ENCODE measurements at regions not wholly inside any gene's neighbourhood (a gene's known extent, or its start where the extent isn't known, plus 50 kb on each side); places are given as distances from the start of the nearest gene placed in this dataset.

GRCh38 chr6:44606504-44606903 lies 219.0 kb downstream of the CDC5L start:
- no peak for DNase-seq

- DNase-seq: no peak
These were observed 219.5 kb downstream of the CDC5L start for GRCh38 chr6:44606976-44607375.

GRCh38 chr6:44608175-44608574 lies 220.7 kb downstream of the CDC5L start:
- DNase-seq: no peak

- DNase-seq: no peak
These were observed 221.6 kb downstream of the CDC5L start for GRCh38 chr6:44609051-44609612.

- no peak for DNase-seq
These were observed 226.9 kb downstream of the CDC5L start for GRCh38 chr6:44614396-44614795.

GRCh38 chr6:44615621-44616020 lies 228.1 kb downstream of the CDC5L start:
- no peak for DNase-seq

- no peak for DNase-seq
These were observed 229.9 kb downstream of the CDC5L start for GRCh38 chr6:44617416-44617815.

GRCh38 chr6:44618371-44618770 lies 230.9 kb downstream of the CDC5L start:
- no peak for DNase-seq

GRCh38 chr6:44620922-44621321 lies 233.4 kb downstream of the CDC5L start:
- DNase-seq: no peak

- no peak for DNase-seq
These were observed 234.3 kb downstream of the CDC5L start for GRCh38 chr6:44621846-44622245.

GRCh38 chr6:44622555-44622954 lies 235.0 kb downstream of the CDC5L start:
- no peak for DNase-seq

GRCh38 chr6:44622956-44623355 lies 235.4 kb downstream of the CDC5L start:
- no peak for DNase-seq

- DNase-seq: no peak
These were observed 236.7 kb downstream of the CDC5L start for GRCh38 chr6:44624226-44624625.

GRCh38 chr6:44624936-44625573 lies 237.5 kb downstream of the CDC5L start:
- DNase-seq: no peak

- no peak for DNase-seq
These were observed 238.5 kb downstream of the CDC5L start for GRCh38 chr6:44625996-44626395.

GRCh38 chr6:44626616-44627015 lies 239.1 kb downstream of the CDC5L start:
- DNase-seq: no peak

GRCh38 chr6:44627091-44627882 lies 239.8 kb downstream of the CDC5L start:
- DNase-seq: no peak

- no peak for DNase-seq
These were observed 240.4 kb downstream of the CDC5L start for GRCh38 chr6:44627883-44628271.

- DNase-seq: no peak
These were observed 240.8 kb downstream of the CDC5L start for GRCh38 chr6:44628347-44628746.

GRCh38 chr6:44629636-44630035 lies 242.1 kb downstream of the CDC5L start:
- DNase-seq: no peak

- no peak for DNase-seq
These were observed 242.9 kb downstream of the CDC5L start for GRCh38 chr6:44630125-44631028.

- DNase-seq: no peak
These were observed 244.5 kb downstream of the CDC5L start for GRCh38 chr6:44631968-44632367.
